HG02642 (cell line): ENCODE measurements at regions not wholly inside any gene's neighbourhood (a gene's known extent, or its start where the extent isn't known, plus 50 kb on each side); places are given as distances from the start of the nearest gene placed in this dataset.

ENCODE experiments used
- ATAC-seq: cut with Tn5 transposase; IDR thresholded peaks from one replicate; pipeline ENCODE4 v1.9.1; 2021; ENCODE audit warnings: mild to moderate bottlenecking; ENCODE audit not compliant: unreplicated experiment, poor library complexity

DNA sequence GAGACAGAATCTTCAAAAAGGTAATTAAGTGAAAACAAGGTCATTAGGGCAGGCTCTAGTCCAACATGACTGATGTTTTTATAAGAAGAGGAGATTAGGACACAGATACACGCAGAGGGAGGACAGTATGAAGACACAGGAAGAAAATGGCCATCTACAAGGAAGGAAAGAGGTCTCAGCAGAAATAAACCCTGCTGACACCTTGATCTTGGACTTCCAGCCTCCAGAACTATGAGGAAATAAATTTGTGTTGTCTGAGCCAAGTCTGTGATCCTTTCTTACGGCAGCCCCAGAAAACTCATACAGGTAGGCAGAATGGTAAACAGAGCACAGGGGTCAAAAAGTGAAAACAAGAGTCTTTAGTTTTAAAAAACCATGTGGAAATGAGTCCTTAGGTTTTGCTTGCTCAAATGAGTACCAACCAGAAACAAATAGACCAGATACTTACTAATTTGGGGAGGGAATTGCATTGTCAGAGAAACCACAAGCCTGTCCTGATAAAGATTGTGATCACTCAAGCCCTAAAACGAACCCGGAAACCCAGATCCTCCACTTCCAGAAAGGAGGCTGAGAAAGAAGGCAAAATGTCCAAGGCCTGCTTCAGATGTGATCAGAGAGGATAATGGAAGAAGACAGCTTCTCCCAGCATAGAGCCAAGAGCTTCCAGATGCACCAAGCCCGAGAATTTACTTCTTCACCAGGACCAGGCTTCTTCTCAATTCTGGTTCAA is 93.9 kb downstream of the DUSP6 start:
- ATAC-seq, result no peak

DNA sequence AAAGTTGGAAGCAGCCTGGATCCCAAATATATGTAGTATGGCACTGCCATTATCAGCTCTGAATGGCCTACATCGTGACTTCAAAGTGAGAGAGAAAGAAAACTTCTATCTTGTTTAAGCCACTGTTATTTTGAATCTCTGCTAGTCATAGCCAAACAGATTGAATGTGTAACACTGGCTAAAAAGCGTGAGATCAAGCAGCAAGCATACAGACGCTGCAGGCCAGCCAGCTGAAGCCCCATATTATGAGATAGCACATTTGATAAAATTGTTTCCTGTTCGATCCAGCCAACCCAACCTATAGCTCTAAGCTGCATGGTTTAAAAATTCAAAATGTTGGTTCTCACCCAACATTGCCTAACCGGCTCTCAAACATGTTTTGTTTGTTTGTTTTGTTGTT is 95.0 kb downstream of the DUSP6 start:
- ATAC-seq, result no peak

- no peak for ATAC-seq
Observed at GRCh38 chr12:89256060-89256459, 96.2 kb downstream of the DUSP6 start.

DNA sequence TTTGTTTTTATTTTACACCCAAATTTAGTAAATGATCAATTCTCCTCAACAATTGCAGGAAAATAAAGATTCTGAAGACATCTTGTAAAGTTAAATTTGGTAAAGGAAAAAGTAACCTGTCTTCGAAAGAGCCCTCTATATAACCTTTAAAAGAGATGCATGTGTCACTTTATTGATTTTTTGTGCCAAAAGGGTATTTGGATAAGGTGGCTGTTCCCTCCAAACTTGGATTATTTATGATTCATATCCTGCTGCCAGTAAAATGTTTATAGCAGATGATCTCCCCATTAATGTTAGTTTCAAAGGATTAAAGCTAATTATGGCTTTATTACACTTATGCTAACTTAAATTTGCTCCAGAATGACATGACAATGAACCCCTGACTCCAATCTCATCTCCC is 98.8 kb downstream of the DUSP6 start:
- ATAC-seq, result no peak

DNA sequence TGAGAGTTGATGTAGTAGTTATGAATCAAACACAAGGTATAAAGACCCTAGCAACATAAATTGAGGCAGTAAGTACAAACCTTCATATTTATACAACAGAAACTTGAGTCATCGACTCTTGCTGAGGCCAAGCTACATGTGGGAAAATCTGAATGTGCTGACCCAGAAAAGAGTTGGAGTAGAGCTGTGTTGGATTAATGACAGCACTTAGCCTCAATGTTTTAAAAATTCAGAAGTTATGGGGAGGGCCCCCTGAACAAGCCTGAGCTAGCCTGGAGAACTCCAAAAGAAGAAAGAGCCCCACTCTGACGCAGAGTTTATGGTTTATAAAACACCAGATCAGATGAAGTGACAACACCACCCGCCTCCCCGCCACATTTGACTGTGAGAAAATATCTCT is 100.0 kb downstream of the DUSP6 start:
- no peak for ATAC-seq

DNA sequence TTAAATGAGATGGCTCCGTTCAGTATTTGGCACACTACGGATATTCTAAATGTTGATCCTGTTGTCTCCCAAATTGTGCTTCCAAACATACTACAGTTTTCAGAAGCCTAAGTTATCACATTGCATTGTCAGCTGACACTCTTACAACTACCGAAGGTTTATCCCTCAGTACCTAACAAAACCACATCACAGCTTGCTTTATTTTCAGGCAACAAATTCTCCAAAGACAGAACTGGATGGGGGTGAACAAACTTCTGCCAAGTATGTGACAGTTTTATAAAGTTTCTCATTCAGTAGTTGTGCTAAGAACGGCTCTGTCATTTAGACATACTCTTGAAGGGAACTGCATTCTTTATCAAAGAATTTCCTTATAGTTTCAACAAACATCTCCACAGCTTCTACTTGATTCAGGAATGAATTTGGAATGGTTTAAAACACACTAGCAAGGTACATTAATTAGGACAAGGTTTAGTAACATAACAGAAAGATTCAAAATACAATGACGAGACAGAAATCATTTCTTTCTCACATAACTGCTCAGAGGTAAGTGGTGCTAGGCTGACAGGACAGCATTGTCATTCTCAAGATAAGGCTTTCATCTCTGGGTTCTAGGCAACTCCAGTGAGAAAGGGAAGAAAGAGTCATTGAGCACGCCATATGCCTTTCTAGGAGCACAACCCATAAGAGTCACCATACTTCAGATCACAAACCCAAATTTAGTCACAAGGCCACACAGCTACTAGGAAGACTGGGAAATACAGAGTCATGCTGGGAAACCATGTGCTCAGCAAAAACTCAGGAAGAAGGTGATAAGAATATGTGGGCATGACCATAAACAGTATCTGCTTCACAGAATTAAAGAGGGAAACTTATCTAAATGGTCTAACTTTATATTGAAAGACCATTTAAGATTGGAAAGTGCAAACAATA is 100.7 kb downstream of the DUSP6 start:
- ATAC-seq, result no peak

- no peak for ATAC-seq
Observed at GRCh38 chr12:89250636-89251035, 101.7 kb downstream of the DUSP6 start.

GRCh38 chr12:89250213-89250612 is 102.1 kb downstream of the DUSP6 start:
- ATAC-seq, result no peak

- no peak for ATAC-seq
Observed at GRCh38 chr12:89247967-89248366, 104.3 kb downstream of the DUSP6 start.

GRCh38 chr12:89247541-89247942 is 104.8 kb downstream of the DUSP6 start:
- no peak for ATAC-seq

DNA sequence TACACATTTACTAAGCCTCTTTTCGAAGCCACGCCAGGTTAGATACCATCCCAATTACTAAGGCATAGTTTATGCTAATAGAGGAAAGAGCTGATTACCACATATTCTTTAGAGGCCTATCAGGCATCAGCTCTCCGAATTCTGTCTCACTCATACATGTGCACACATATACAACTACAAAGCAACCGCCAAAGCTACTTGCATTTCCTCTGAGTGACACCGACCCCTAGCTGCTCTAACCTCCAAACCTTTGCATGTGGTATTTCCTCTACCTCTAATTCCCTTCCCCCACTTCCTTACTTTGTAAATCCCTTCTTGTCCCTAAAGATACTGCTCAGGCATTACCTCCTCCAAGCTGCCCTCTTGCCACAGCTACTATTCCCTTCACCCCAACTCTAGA is 107.2 kb downstream of the DUSP6 start:
- ATAC-seq, result no peak

- ATAC-seq, result no peak
Observed at GRCh38 chr12:89244536-89244935, 107.8 kb downstream of the DUSP6 start.

DNA sequence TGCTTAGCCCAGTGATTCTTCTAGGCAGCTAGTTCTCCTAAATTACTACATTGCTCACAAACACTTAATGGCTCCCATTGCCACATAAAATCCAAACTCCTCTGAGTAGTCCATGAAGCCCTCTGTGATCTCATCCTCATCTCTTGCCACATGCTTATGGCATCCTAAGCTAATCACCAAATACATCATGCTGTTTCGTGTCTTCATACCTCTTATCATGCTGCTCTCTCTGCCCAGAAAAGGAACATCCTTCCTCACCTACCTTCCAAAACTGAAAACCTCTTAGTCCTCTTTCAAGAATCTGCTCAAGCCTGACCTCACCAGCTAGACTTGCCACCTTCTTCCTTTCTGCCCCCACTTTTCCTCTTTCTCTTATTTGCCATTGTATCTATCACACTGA is 108.5 kb downstream of the DUSP6 start:
- no peak for ATAC-seq

- no peak for ATAC-seq
Observed at GRCh38 chr12:89239534-89239933, 112.8 kb downstream of the DUSP6 start.

- no peak for ATAC-seq
Observed at GRCh38 chr12:89238593-89238992, 113.7 kb downstream of the DUSP6 start.

GRCh38 chr12:89237763-89238162 is 114.5 kb downstream of the DUSP6 start:
- ATAC-seq, result no peak

GRCh38 chr12:89236748-89237383 is 115.4 kb downstream of the DUSP6 start:
- ATAC-seq, result no peak

GRCh38 chr12:89236237-89236636 is 116.1 kb downstream of the DUSP6 start:
- ATAC-seq, result no peak

- no peak for ATAC-seq
Observed at GRCh38 chr12:89235189-89235993, 116.9 kb downstream of the DUSP6 start.
